ENCODE measurements at regions not wholly inside any gene's neighbourhood (a gene's known extent, or its start where the extent isn't known, plus 50 kb on each side); places are given as distances from the start of the nearest gene placed in this dataset.

DNA sequence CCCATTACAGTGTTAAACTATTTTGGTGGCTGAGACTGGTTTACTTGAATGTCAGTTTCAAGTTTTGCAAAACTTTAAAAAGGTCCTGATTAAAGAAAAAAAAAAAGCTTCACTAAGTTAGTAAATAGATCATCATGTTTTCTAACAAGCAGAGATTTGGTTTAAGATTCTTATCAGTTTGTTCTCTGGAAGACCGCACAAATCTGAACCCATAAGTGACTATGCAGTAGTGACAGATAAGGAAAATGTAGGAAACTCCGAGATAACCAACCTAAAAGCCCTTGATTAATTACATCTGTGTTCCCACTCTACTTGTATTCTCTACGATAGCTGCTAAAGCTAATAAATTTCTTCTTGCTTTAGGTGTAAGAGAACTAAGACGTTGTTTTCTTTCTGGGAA is 1799.8 kb upstream of the ADGRL3 start:
- DNase-seq (ENCODE audit: low spot score): no peak
- no peaks in the 10 kb centered on the region for H3K9me3 ChIP-seq (ENCODE audit: low read length)
- no peaks in the 10 kb centered on the region for H3K79me2 ChIP-seq (ENCODE audit: insufficient read depth, low read length)
- POLR2A ChIA-PET: no interaction called here
- CTCF ChIA-PET (ENCODE audit: low intra/inter-chr PET ratio, low total read pairs): no interaction called here
- no peaks in the 10 kb centered on the region; a peak in 1 of 5 replicates for H3K27me3 ChIP-seq (ENCODE audit: control insufficient read depth in 1 of 2, insufficient read depth in 2 of 2, low read length in 2 of 2)
- intact Hi-C loops (cut with micrococcal nuclease; ENCODE audit: unreplicated experiment): no loop called here
- no peak for FAIRE-seq
- 13% methylated on average over 4 of the region's 4 CpGs for WGBS (ENCODE audit: low lambda C conversion rate)
- in situ Hi-C loops (cut with HindIII; ENCODE audit: extremely low pct_ligation_motif_present, low pct_unique_long_range_greater_than_20kb): no loop called here
- no peak overlapping the region for H3K27ac ChIP-seq (ENCODE audit: extremely low read length, insufficient read depth, low read length)
- no peak for TF ChIP-seq RARA (CRISPR knock-in tag; IDR thresholded peaks at IDR 0.05)
- no peak for TF ChIP-seq ZNF468 (CRISPR knock-in tag; IDR thresholded peaks at IDR 0.05)
- TF ChIP-seq ASH2L (IDR thresholded peaks at IDR 0.05; ENCODE audit: insufficient read length, low read depth, low read length): no peak
- no peak for TF ChIP-seq PITX1 (CRISPR knock-in tag; IDR thresholded peaks at IDR 0.05)
- TF ChIP-seq ZNF124 (CRISPR knock-in tag; IDR thresholded peaks at IDR 0.05): no peak
- TF ChIP-seq ZFP37 (CRISPR knock-in tag; IDR thresholded peaks at IDR 0.05; ENCODE audit: borderline replicate concordance): no peak
- TF ChIP-seq ZNF180 (CRISPR knock-in tag; IDR thresholded peaks at IDR 0.05; ENCODE audit: borderline replicate concordance, low read depth): no peak
- H3K4me1 ChIP-seq (ENCODE audit: insufficient read depth, low read length): no peaks in the 10 kb centered on the region
- no peak overlapping the region for H3K4me2 ChIP-seq (ENCODE audit: low read depth, low read length)
- ATAC-seq: no peak
- H3K36me3 ChIP-seq (replicated peaks in 1 of 2; ENCODE audit: control insufficient read depth in 1 of 2, insufficient read depth in 2 of 2, low read length in 2 of 2): no peaks in the 10 kb centered on the region
- H2AFZ ChIP-seq (ENCODE audit: low read length): no peak overlapping the region
- no TSS peak for BruUV-seq (replicated peaks)
- H3K4me3 ChIP-seq (replicated peaks in 1 of 3; ENCODE audit: insufficient read depth in 1 of 3, low read depth in 2 of 3, low read length in 3 of 3): no peak overlapping the region
- H4K20me1 ChIP-seq (ENCODE audit: insufficient read depth, low read length): no peaks in the 10 kb centered on the region
- H3K9ac ChIP-seq (ENCODE audit: insufficient read depth, low read depth, low read length): no peak overlapping the region

DNA sequence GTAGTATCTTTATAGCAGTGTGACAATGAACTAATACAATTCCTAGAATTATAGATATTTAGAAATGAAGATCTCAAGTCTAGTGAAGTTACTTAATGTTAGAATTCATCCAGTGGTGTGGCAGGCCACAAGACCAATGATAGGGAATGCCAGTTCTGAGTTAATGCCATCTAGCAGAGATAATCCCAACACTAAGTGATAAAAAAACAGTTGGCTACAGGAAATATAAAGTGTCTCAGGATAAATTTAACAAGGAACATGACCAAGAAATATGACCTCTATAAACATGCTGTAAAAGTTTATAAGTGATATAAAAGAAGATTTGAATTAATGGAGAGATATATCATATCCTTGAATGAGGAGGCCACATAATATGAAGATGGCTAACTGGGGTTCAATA is 1790.5 kb upstream of the ADGRL3 start:
- no peaks in the 10 kb centered on the region for H3K79me2 ChIP-seq (ENCODE audit: insufficient read depth, low read length)
- BruUV-seq (replicated peaks): no TSS peak
- no peak overlapping the region for H3K9ac ChIP-seq (ENCODE audit: insufficient read depth, low read depth, low read length)
- H3K4me1 ChIP-seq (ENCODE audit: insufficient read depth, low read length): no peaks in the 10 kb centered on the region
- H3K36me3 ChIP-seq (replicated peaks in 1 of 2; ENCODE audit: control insufficient read depth in 1 of 2, insufficient read depth in 2 of 2, low read length in 2 of 2): no peaks in the 10 kb centered on the region
- H2AFZ ChIP-seq (ENCODE audit: low read length): no peak overlapping the region
- no peak overlapping the region for H3K4me2 ChIP-seq (ENCODE audit: low read depth, low read length)
- ChIA-PET POLR2A (no interaction called here), CTCF (ENCODE audit: low intra/inter-chr PET ratio, low total read pairs) (no interaction called here)
- no peaks in the 10 kb centered on the region for H3K27me3 ChIP-seq (ENCODE audit: control insufficient read depth in 1 of 2, insufficient read depth in 2 of 2, low read length in 2 of 2)
- in situ Hi-C loops (cut with HindIII; ENCODE audit: extremely low pct_ligation_motif_present, low pct_unique_long_range_greater_than_20kb): no loop called here
- H3K27ac ChIP-seq (ENCODE audit: extremely low read length, insufficient read depth, low read length): no peak overlapping the region
- no peak for FAIRE-seq
- TF ChIP-seq, protein P1, sequence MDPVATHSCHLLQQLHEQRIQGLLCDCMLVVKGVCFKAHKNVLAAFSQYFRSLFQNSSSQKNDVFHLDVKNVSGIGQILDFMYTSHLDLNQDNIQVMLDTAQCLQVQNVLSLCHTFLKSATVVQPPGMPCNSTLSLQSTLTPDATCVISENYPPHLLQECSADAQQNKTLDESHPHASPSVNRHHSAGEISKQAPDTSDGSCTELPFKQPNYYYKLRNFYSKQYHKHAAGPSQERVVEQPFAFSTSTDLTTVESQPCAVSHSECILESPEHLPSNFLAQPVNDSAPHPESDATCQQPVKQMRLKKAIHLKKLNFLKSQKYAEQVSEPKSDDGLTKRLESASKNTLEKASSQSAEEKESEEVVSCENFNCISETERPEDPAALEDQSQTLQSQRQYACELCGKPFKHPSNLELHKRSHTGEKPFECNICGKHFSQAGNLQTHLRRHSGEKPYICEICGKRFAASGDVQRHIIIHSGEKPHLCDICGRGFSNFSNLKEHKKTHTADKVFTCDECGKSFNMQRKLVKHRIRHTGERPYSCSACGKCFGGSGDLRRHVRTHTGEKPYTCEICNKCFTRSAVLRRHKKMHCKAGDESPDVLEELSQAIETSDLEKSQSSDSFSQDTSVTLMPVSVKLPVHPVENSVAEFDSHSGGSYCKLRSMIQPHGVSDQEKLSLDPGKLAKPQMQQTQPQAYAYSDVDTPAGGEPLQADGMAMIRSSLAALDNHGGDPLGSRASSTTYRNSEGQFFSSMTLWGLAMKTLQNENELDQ (CRISPR knock-in tag; IDR thresholded peaks at IDR 0.05; ENCODE audit: borderline replicate concordance): no peak
- no peak for TF ChIP-seq BRD4 (CRISPR knock-in tag; IDR thresholded peaks at IDR 0.05)
- TF ChIP-seq ZNF263 (CRISPR knock-in tag; IDR thresholded peaks at IDR 0.05): no peak
- TF ChIP-seq, protein P2, sequence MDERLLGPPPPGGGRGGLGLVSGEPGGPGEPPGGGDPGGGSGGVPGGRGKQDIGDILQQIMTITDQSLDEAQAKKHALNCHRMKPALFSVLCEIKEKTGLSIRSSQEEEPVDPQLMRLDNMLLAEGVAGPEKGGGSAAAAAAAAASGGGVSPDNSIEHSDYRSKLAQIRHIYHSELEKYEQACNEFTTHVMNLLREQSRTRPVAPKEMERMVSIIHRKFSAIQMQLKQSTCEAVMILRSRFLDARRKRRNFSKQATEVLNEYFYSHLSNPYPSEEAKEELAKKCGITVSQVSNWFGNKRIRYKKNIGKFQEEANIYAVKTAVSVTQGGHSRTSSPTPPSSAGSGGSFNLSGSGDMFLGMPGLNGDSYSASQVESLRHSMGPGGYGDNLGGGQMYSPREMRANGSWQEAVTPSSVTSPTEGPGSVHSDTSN (CRISPR knock-in tag; IDR thresholded peaks at IDR 0.05): no peak
- TF ChIP-seq, protein P3, sequence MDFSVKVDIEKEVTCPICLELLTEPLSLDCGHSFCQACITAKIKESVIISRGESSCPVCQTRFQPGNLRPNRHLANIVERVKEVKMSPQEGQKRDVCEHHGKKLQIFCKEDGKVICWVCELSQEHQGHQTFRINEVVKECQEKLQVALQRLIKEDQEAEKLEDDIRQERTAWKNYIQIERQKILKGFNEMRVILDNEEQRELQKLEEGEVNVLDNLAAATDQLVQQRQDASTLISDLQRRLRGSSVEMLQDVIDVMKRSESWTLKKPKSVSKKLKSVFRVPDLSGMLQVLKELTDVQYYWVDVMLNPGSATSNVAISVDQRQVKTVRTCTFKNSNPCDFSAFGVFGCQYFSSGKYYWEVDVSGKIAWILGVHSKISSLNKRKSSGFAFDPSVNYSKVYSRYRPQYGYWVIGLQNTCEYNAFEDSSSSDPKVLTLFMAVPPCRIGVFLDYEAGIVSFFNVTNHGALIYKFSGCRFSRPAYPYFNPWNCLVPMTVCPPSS (IDR thresholded peaks at IDR 0.05): no peak
- no peak for TF ChIP-seq SRSF1 (optimal IDR thresholded peaks at IDR 0.05; ENCODE audit: low read depth, low read length)
- no peak for TF ChIP-seq KLF12 (CRISPR knock-in tag; IDR thresholded peaks at IDR 0.05; ENCODE audit: borderline replicate concordance)
- no peak for TF ChIP-seq ARID2 (CRISPR knock-in tag; IDR thresholded peaks at IDR 0.05; ENCODE audit: borderline replicate concordance)
- H4K20me1 ChIP-seq (ENCODE audit: insufficient read depth, low read length): no peaks in the 10 kb centered on the region
- ATAC-seq: no peak
- DNase-seq (ENCODE audit: low spot score): no peak
- H3K9me3 ChIP-seq (ENCODE audit: low read length): no peaks in the 10 kb centered on the region
- intact Hi-C loops (cut with micrococcal nuclease; ENCODE audit: unreplicated experiment): no loop called here
- no peak overlapping the region for H3K4me3 ChIP-seq (replicated peaks in 1 of 3; ENCODE audit: insufficient read depth in 1 of 3, low read depth in 2 of 3, low read length in 3 of 3)
